Glutamatergic neuron (in vitro differentiated cells): ENCODE measurements at regions not wholly inside any gene's neighbourhood (a gene's known extent, or its start where the extent isn't known, plus 50 kb on each side); places are given as distances from the start of the nearest gene placed in this dataset.

ENCODE experiments used
- DNase-seq: peaks from one replicate; pipeline ENCODE4 v3.0.0; 2022
- H3K27ac Mint-ChIP-seq: one replicate; pipeline ENCODE4 v1.8.0; 2020; ENCODE audit warnings: mild to moderate bottlenecking, mixed read lengths, inconsistent platforms; ENCODE audit not compliant: unreplicated experiment
- H3K27me3 Mint-ChIP-seq: one replicate; pipeline ENCODE4 v1.8.0; 2020; ENCODE audit warnings: mild to moderate bottlenecking, moderate library complexity, mixed read lengths, inconsistent platforms; ENCODE audit not compliant: unreplicated experiment
- H3K36me3 Mint-ChIP-seq: one replicate; pipeline ENCODE4 v1.8.0; 2020; ENCODE audit warnings: mild to moderate bottlenecking, mixed read lengths, inconsistent platforms; ENCODE audit not compliant: unreplicated experiment
- H3K4me1 Mint-ChIP-seq: one replicate; pipeline ENCODE4 v1.8.0; 2020; ENCODE audit warnings: mild to moderate bottlenecking, low read depth, mixed read lengths, inconsistent platforms; ENCODE audit not compliant: unreplicated experiment
- H3K4me3 Mint-ChIP-seq: one replicate; pipeline ENCODE4 v1.8.0; 2020; ENCODE audit warnings: mild to moderate bottlenecking, mixed read lengths, inconsistent platforms; ENCODE audit not compliant: unreplicated experiment
- H3K9me3 Mint-ChIP-seq: one replicate; pipeline ENCODE4 v1.8.0; 2020; ENCODE audit warnings: mild to moderate bottlenecking, moderate library complexity, mixed read lengths, inconsistent platforms; ENCODE audit not compliant: unreplicated experiment
- CTCF ChIP-seq: fragments of 200-600 bp; sonication (generic); IDR thresholded peaks from one replicate; pipeline ENCODE4 v1.5.0; 2021; ENCODE audit not compliant: partially characterized antibody, unreplicated experiment

- H3K36me3 Mint-ChIP-seq, result no peaks in the 10 kb centered on the region
- no peak for TF ChIP-seq CTCF
- no peak overlapping the region for H3K4me3 Mint-ChIP-seq
- no peaks in the 10 kb centered on the region for H3K9me3 Mint-ChIP-seq
- no peaks in the 10 kb centered on the region for H3K27me3 Mint-ChIP-seq
- H3K4me1 Mint-ChIP-seq, result peaks cover 6% of the 10 kb centered on the region
- DNase-seq, result no peak
- H3K27ac Mint-ChIP-seq, result no peak overlapping the region
Measured at GRCh38 chr11:101812546-101812945, 102.3 kb upstream of the CEP126 start.

- Mint-ChIP-seq H3K4me1 (no peaks in the 10 kb centered on the region), H3K9me3 (no peaks in the 10 kb centered on the region), H3K36me3 (no peaks in the 10 kb centered on the region), H3K27ac (no peak overlapping the region), H3K4me3 (no peak overlapping the region), H3K27me3 (no peaks in the 10 kb centered on the region)
- no peak for DNase-seq
- no peak for TF ChIP-seq CTCF
Measured at GRCh38 chr11:101810546-101810945, 104.3 kb upstream of the CEP126 start.

GRCh38 chr11:101807531-101807930 lies 107.3 kb upstream of the CEP126 start:
- Mint-ChIP-seq H3K9me3 (no peaks in the 10 kb centered on the region), H3K36me3 (no peaks in the 10 kb centered on the region), H3K27me3 (no peaks in the 10 kb centered on the region), H3K4me1 (no peaks in the 10 kb centered on the region), H3K27ac (no peak overlapping the region), H3K4me3 (no peak overlapping the region)
- no peak for DNase-seq
- no peak for TF ChIP-seq CTCF

- Mint-ChIP-seq H3K36me3 (no peaks in the 10 kb centered on the region), H3K27me3 (no peaks in the 10 kb centered on the region), H3K4me3 (no peak overlapping the region), H3K9me3 (no peaks in the 10 kb centered on the region), H3K4me1 (no peaks in the 10 kb centered on the region), H3K27ac (no peak overlapping the region)
- no peak for DNase-seq
- no peak for TF ChIP-seq CTCF
Measured at GRCh38 chr11:101803651-101804050, 111.2 kb upstream of the CEP126 start.

GRCh38 chr11:101797335-101797734 lies 117.5 kb upstream of the CEP126 start:
- Mint-ChIP-seq H3K9me3 (peaks cover 3% of the 10 kb centered on the region), H3K4me3 (no peak overlapping the region), H3K27ac (no peak overlapping the region), H3K4me1 (no peaks in the 10 kb centered on the region), H3K36me3 (no peaks in the 10 kb centered on the region), H3K27me3 (no peaks in the 10 kb centered on the region)
- TF ChIP-seq CTCF, result no peak
- DNase-seq, result no peak
